IMR-90 (cell line): ENCODE measurements at regions not wholly inside any gene's neighbourhood (a gene's known extent, or its start where the extent isn't known, plus 50 kb on each side); places are given as distances from the start of the nearest gene placed in this dataset.

ENCODE experiments used
- ATAC-seq: fragments of 200-7000 bp; cut with Tn5 transposase; 2 replicates; pipeline ENCODE4 v1.9.1; 2020; ENCODE audit warnings: low read depth, mild to moderate bottlenecking, moderate library complexity
- BruUV-seq: library from RNA; stranded (reverse); fragments of 400-500 nt; replicated peaks from 2 replicates; lab custom pipeline; 2021; lab: Mats Ljungman, UMichigan
- CTCF ChIA-PET: fragments of 300-600 bp; formaldehyde crosslinking; extraction: SDS; loops from one replicate; lab custom pipeline; 2021; ENCODE audit warnings: antibody characterized with exemption; lab: Yijun Ruan, JAX
- POLR2A ChIA-PET: fragments of 300-600 bp; sonication (Branson Sonifier 250); formaldehyde crosslinking; loops from one replicate; lab custom pipeline; 2022; ENCODE audit warnings: antibody characterized with exemption; ENCODE audit not compliant: unreplicated experiment; lab: Charles Lee
- DNase-seq: peaks from one replicate; pipeline ENCODE4 v3.0.0; 2013
- H2AFZ ChIP-seq: replicated peaks from 2 replicates; pipeline ENCODE3; 2013; ENCODE audit warnings: low read length, mild to moderate bottlenecking; ENCODE audit not compliant: poor library complexity
- H2AK5ac ChIP-seq: 2 replicates; pipeline ENCODE4 v1.6.1; 2013; ENCODE audit warnings: low read depth, low read length, inconsistent platforms
- H2AK9ac ChIP-seq: replicated peaks from 2 replicates; pipeline ENCODE3; 2013; ENCODE audit warnings: mild to moderate bottlenecking, low read depth, low read length, moderate library complexity; ENCODE audit not compliant: poor library complexity
- H2BK120ac ChIP-seq: 2 replicates; pipeline ENCODE4 v1.6.1; 2013; ENCODE audit warnings: low read depth, low read length, inconsistent platforms
- H2BK15ac ChIP-seq: 3 replicates; pipeline ENCODE4 v1.6.1; 2013; ENCODE audit warnings: low read depth, low read length, inconsistent platforms
- H2BK20ac ChIP-seq: 2 replicates; pipeline ENCODE4 v1.6.1; 2013; ENCODE audit warnings: low read depth, mild to moderate bottlenecking, inconsistent platforms, low read length, moderate library complexity
- H2BK5ac ChIP-seq: 2 replicates; pipeline ENCODE4 v1.6.1; 2013; ENCODE audit warnings: mild to moderate bottlenecking, low read depth, low read length, inconsistent platforms; ENCODE audit not compliant: poor library complexity, severe bottlenecking
- H3K14ac ChIP-seq: replicated peaks from 2 replicates; pipeline ENCODE4 v1.6.1; 2013; ENCODE audit warnings: low read depth, low read length, inconsistent platforms
- H3K18ac ChIP-seq: 2 replicates; pipeline ENCODE4 v1.6.1; 2013; ENCODE audit warnings: low read depth, low read length, control low read depth
- H3K23ac ChIP-seq: 2 replicates; pipeline ENCODE4 v1.6.1; 2013; ENCODE audit warnings: low read depth, low read length, inconsistent platforms
- H3K27ac ChIP-seq: 2 replicates; pipeline ENCODE4 v1.5.1; 2013; ENCODE audit warnings: mild to moderate bottlenecking, control low read depth, low read length; ENCODE audit not compliant: insufficient read depth
- H3K27me3 ChIP-seq: 2 replicates; pipeline ENCODE4 v1.6.1; 2013; ENCODE audit warnings: low read length; ENCODE audit not compliant: control insufficient read depth, insufficient read depth
- H3K36me3 ChIP-seq: 2 replicates; pipeline ENCODE4 v1.6.1; 2013; ENCODE audit warnings: low read length, mixed read lengths; ENCODE audit not compliant: control insufficient read depth, insufficient read depth
- H3K4ac ChIP-seq: 2 replicates; pipeline ENCODE4 v1.6.1; 2013; ENCODE audit warnings: low read depth, low read length, inconsistent platforms
- H3K4me1 ChIP-seq: 2 replicates; pipeline ENCODE4 v1.6.1; 2013; ENCODE audit warnings: low read length, mixed read lengths; ENCODE audit not compliant: control insufficient read depth, insufficient read depth
- H3K4me2 ChIP-seq: 2 replicates; pipeline ENCODE4 v1.6.1; 2013; ENCODE audit warnings: low read depth, mild to moderate bottlenecking, control low read depth, low read length, moderate library complexity
- H3K4me3 ChIP-seq: 2 replicates; pipeline ENCODE4 v1.5.1; 2013; ENCODE audit warnings: low read depth, mild to moderate bottlenecking, control low read depth, low read length, moderate library complexity; ENCODE audit not compliant: insufficient read depth
- H3K56ac ChIP-seq: 2 replicates; pipeline ENCODE4 v1.6.1; 2013; ENCODE audit warnings: low read length, inconsistent platforms; ENCODE audit not compliant: insufficient read depth; ENCODE audit errors: extremely low read depth
- H3K79me1 ChIP-seq, 2 experiments: 2 replicates each; pipeline ENCODE4 v1.6.1; 2013; ENCODE audit warnings: low read length in 2 of 2, inconsistent platforms in 1 of 2, low read depth in 1 of 2
- H3K9ac ChIP-seq: 2 replicates; pipeline ENCODE4 v1.6.1; 2013; ENCODE audit warnings: low read depth, low read length, control low read depth
- H3K9me1 ChIP-seq: 2 replicates; pipeline ENCODE4 v1.6.1; 2013; ENCODE audit warnings: low read length, inconsistent platforms; ENCODE audit not compliant: insufficient read depth
- H3K9me3 ChIP-seq: 2 replicates; pipeline ENCODE4 v1.6.1; 2013; ENCODE audit warnings: low read length; ENCODE audit not compliant: control insufficient read depth, insufficient read depth
- H4K20me1 ChIP-seq: 2 replicates; pipeline ENCODE4 v1.6.1; 2013; ENCODE audit warnings: low read length, inconsistent platforms; ENCODE audit not compliant: insufficient read depth
- H4K5ac ChIP-seq: 2 replicates; pipeline ENCODE4 v1.6.1; 2013; ENCODE audit warnings: mild to moderate bottlenecking, low read depth, low read length, control low read depth
- H4K8ac ChIP-seq, 2 experiments: 2 replicates each; pipeline ENCODE4 v1.6.1; 2013; ENCODE audit warnings: low read depth in 2 of 2, low read length in 2 of 2, control low read depth in 1 of 2, inconsistent platforms in 1 of 2
- H4K91ac ChIP-seq: 2 replicates; pipeline ENCODE4 v1.6.1; 2013; ENCODE audit warnings: low read depth, low read length, inconsistent platforms; ENCODE audit not compliant: insufficient read depth
- BHLHE40 ChIP-seq: fragments of 150-350 bp; IDR thresholded peaks from 2 replicates; pipeline ENCODE4 v1.6.1; 2016; ENCODE audit warnings: mild to moderate bottlenecking, low read depth, low read length
- CEBPB ChIP-seq: IDR thresholded peaks from 2 replicates; pipeline ENCODE4 v1.6.1; 2012; ENCODE audit warnings: low read depth, low read length, improper control_type of control experiment
- CHD1 ChIP-seq: IDR thresholded peaks from 2 replicates; pipeline ENCODE4 v1.6.1; 2012; ENCODE audit warnings: low read depth, low read length, improper control_type of control experiment
- CTCF ChIP-seq: conservative IDR thresholded peaks from 2 replicates; pipeline ENCODE4 v1.5.1; 2012; ENCODE audit warnings: mild to moderate bottlenecking, low read depth, low read length, improper control_type of control experiment
- FOS ChIP-seq: fragments of 150-350 bp; IDR thresholded peaks from 2 replicates; pipeline ENCODE4 v1.6.1; 2016; ENCODE audit warnings: low read depth, low read length
- MAFK ChIP-seq: IDR thresholded peaks from 2 replicates; pipeline ENCODE4 v1.6.1; 2012; ENCODE audit warnings: low read depth, low read length, improper control_type of control experiment
- MAZ ChIP-seq: IDR thresholded peaks from 2 replicates; pipeline ENCODE4 v1.6.1; 2012; ENCODE audit warnings: low read depth, mild to moderate bottlenecking, low read length, improper control_type of control experiment, moderate library complexity, borderline replicate concordance
- MXI1 ChIP-seq: IDR thresholded peaks from 2 replicates; pipeline ENCODE4 v1.6.1; 2012; ENCODE audit warnings: low read depth, mild to moderate bottlenecking, low read length, moderate library complexity, borderline replicate concordance
- NFE2L2 ChIP-seq: fragments of 150-350 bp; IDR thresholded peaks from 2 replicates; pipeline ENCODE4 v1.6.1; 2016; ENCODE audit warnings: low read depth, mild to moderate bottlenecking, low read length
- POLR2A ChIP-seq: IDR thresholded peaks from 2 replicates; pipeline ENCODE4 v1.6.1; 2012; ENCODE audit warnings: mild to moderate bottlenecking, low read depth, low read length
- RAD21 ChIP-seq: IDR thresholded peaks from 2 replicates; pipeline ENCODE4 v1.6.1; 2012; ENCODE audit warnings: low read length, improper control_type of control experiment
- RCOR1 ChIP-seq: IDR thresholded peaks from 2 replicates; pipeline ENCODE4 v1.6.1; 2012; ENCODE audit warnings: mild to moderate bottlenecking, low read length, improper control_type of control experiment; ENCODE audit not compliant: insufficient replicate concordance
- RFX5 ChIP-seq: IDR thresholded peaks from 2 replicates; pipeline ENCODE4 v1.8.0; 2012; ENCODE audit warnings: low read depth, mild to moderate bottlenecking, low read length, moderate library complexity
- SMC3 ChIP-seq: fragments of 150-350 bp; IDR thresholded peaks from 2 replicates; pipeline ENCODE4 v1.6.1; 2016; ENCODE audit warnings: low read depth, mild to moderate bottlenecking, antibody characterized with exemption, low read length, moderate library complexity
- WGBS, 2 experiments: methylation state at CpG; one replicate each; pipeline versions ENCODE4 v1.1.5 to v1.1.7; 2013; ENCODE audit warnings: missing lambda C conversion rate in 2 of 2; ENCODE audit not compliant: insufficient read length in 1 of 2; ENCODE audit errors: extremely low coverage in 2 of 2; 5-methylcytosine and 5-hydroxymethylcytosine counted together
- dilution Hi-C: fragments of 300-500 bp; cut with HindIII; formaldehyde crosslinking; loops from one replicate; pipeline ENCODE4 v1.14.3; 2018; ENCODE audit warnings: low sequenced_read_pairs; ENCODE audit not compliant: unreplicated experiment
- in situ Hi-C: fragments of 300-500 bp; cut with MboI; formaldehyde crosslinking; loops from 3 replicates; pipeline ENCODE4 v1.14.3; 2019; ENCODE audit warnings: low sequenced_read_pairs, inconsistent platforms, mixed read lengths
- intact Hi-C: fragments of 100-400 bp; cut with micrococcal nuclease; formaldehyde crosslinking; loops from 2 replicates; pipeline ENCODE4 v1.10.0; 2022
- TF ChIP-seq, protein P1 (sequence below): fragments of 150-350 bp; IDR thresholded peaks from 2 replicates; pipeline ENCODE4 v1.6.1; 2016; ENCODE audit warnings: low read depth, mild to moderate bottlenecking, low read length, moderate library complexity, borderline replicate concordance
- TF ChIP-seq, protein P2 (sequence below): fragments of 150-350 bp; IDR thresholded peaks from 2 replicates; pipeline ENCODE4 v1.6.1; 2017; ENCODE audit warnings: mild to moderate bottlenecking, antibody characterized with exemption, low read length, low read depth

DNA sequence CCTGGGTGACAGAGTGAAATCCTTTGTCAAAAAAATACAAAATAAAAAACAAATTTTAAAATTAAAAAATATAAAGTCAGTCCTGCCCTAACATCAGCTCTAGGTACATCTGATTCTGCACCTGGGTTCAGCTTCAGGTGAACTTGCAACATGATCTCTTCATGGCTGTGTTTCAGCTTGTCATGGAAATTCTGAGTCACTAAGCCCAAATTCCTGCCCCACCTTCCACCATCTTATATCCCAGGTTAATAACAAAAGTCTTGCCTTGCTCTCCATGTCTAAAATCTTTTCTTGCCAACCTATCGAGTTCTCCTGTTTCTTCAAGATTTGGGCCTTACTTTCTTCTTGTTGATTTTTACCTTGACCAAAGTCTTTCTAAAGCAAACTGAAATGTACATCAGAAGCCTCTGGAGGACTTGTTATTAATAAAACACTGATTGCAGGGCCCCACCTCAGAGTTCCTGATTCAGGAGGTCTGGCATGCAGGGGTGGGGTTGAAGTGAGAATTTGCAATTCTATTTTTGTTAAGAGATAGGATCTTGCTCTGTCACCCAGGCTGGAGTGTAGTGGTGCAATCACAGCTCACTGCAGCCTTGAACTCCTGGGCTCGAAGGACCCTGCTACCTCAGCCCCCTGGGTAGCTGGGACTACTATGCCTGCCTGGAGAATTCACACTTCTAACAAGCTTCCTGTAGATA, 125.8 kb upstream of the VCX3A start:
- Histone ChIP-seq H2BK15ac (no peak overlapping the region), H3K36me3 (no peaks in the 10 kb centered on the region), H3K4me3 (no peak overlapping the region), H2BK120ac (no peak overlapping the region), H4K8ac (no peak overlapping the region), H3K4ac (no peak overlapping the region), H3K56ac (no peak overlapping the region), H3K27me3 (no peaks in the 10 kb centered on the region), H2AK5ac (no peak overlapping the region), H3K27ac (no peak overlapping the region), H3K14ac (no peak overlapping the region), H2BK20ac (no peak overlapping the region), H2BK5ac (no peak overlapping the region), H3K18ac (no peak overlapping the region), H3K4me2 (no peak overlapping the region), H2AK9ac (no peak overlapping the region), H3K9me3 (peaks cover 5% of the 10 kb centered on the region; the same call in 1 of the 2 replicates), H3K4me1 (no peaks in the 10 kb centered on the region), H3K23ac (no peak overlapping the region), H4K5ac (no peak overlapping the region), H3K9me1 (no peaks in the 10 kb centered on the region), H3K9ac (no peak overlapping the region), H2AFZ (no peak overlapping the region), H4K91ac (no peak overlapping the region), H3K79me1 (no peaks in the 10 kb centered on the region), H4K20me1 (no peaks in the 10 kb centered on the region)
- DNase-seq = no peak
- no peak for ATAC-seq
- dilution Hi-C loops (no loop called here), intact Hi-C loops (no loop called here), in situ Hi-C loops (no loop called here)
- ChIA-PET POLR2A (no interaction called here), CTCF (no interaction called here)
- BruUV-seq = no TSS peak
- TF ChIP-seq SMC3 (no peak), RAD21 (no peak), CTCF (no peak), CHD1 (no peak), FOS (no peak), BHLHE40 (no peak), RCOR1 (no peak), RFX5 (no peak), MXI1 (no peak), MAZ (no peak), MAFK (no peak), CEBPB (no peak), NFE2L2 (no peak), POLR2A (no peak)
- TF ChIP-seq, protein P1, sequence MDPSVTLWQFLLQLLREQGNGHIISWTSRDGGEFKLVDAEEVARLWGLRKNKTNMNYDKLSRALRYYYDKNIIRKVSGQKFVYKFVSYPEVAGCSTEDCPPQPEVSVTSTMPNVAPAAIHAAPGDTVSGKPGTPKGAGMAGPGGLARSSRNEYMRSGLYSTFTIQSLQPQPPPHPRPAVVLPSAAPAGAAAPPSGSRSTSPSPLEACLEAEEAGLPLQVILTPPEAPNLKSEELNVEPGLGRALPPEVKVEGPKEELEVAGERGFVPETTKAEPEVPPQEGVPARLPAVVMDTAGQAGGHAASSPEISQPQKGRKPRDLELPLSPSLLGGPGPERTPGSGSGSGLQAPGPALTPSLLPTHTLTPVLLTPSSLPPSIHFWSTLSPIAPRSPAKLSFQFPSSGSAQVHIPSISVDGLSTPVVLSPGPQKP = no peak
- TF ChIP-seq, protein P2, sequence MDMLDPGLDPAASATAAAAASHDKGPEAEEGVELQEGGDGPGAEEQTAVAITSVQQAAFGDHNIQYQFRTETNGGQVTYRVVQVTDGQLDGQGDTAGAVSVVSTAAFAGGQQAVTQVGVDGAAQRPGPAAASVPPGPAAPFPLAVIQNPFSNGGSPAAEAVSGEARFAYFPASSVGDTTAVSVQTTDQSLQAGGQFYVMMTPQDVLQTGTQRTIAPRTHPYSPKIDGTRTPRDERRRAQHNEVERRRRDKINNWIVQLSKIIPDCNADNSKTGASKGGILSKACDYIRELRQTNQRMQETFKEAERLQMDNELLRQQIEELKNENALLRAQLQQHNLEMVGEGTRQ = no peak
- WGBS, 2 experiments = no CpG with 5 or more reads among the region's 2 CpGs
